ENCODE measurements at regions not wholly inside any gene's neighbourhood (a gene's known extent, or its start where the extent isn't known, plus 50 kb on each side); places are given as distances from the start of the nearest gene placed in this dataset.

DNA sequence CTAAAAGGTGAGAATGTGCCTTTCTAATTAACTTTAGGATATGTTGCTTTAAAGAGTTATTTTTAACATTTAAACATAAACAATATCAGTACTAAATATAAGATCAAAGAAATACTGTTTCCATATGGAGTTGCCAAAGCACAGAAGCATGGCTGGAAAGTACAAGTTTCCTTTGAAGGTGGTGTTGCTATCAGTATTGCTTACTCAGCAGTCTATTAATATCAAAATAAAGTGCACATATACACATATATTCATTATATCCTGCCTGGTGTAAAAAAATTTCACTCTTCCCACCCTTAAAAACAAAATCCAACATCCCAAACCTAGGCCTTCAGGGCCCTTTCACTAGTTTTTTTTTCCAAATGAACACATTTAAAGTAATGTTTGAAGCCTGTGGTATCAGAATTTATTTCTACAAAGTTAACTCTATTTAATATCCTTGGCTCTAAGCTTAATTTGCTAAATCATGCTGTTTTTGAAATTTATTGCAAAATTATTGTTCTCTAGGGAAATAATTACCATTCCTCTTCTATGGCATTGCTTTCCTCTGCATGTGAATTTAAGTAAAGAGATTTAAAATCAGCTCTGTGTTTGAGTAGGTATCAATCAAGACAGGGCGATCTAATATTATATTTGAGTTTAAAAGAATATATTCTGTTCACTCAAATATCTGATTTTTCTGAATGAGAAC lies 192.7 kb upstream of the MEIS1 start:
- DNase-seq (ENCODE audit: insufficient read length, low spot score) (no peak), FAIRE-seq (no peak)
- no peak for TF ChIP-seq POLR2A (IDR thresholded peaks at IDR 0.05; ENCODE audit: low read depth, low read length)

DNA sequence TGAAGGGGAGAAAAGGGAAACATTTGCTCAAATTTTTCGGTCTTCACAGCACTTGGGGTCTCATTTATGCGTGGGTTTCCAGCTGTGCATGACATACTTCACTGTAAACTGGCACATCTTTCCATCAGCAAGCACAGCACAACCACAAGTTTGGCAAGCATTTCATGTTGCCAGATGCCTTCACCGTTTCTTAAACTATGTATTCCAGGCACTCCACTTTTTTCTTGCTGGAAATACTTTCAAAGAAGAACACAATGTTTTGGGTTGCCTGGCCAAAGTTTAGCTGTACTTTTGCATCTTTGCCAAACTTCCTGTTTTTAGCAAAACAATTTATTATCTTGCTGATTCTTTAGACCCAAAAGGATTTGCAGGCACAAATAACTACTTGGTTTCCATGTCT lies 194.6 kb upstream of the MEIS1 start:
- FAIRE-seq: no peak
- TF ChIP-seq POLR2A (IDR thresholded peaks at IDR 0.05; ENCODE audit: low read depth, low read length): no peak
- DNase-seq (ENCODE audit: insufficient read length, low spot score): no peak

DNA sequence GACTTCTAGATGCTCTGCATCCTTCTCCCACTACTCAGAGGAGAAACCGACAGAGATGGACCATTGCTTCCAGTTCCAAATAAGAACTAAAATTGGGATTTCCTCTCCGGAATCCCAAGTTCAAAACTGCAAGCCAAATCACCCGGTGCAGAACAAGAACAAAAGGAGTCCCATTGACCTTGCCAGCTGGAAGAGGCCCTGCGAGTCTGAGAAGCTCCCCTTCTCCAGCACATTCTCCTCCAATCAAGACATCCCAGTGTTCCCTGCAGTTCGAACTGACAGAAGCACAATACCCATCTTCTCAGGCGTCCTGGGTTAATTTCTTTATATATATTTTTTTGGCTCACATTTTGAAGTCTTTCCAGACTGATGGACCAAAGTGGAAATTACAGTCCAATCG lies 195.3 kb upstream of the MEIS1 start:
- no peak for FAIRE-seq
- no peak for DNase-seq (ENCODE audit: insufficient read length, low spot score)
- no peak for TF ChIP-seq POLR2A (IDR thresholded peaks at IDR 0.05; ENCODE audit: low read depth, low read length)

DNA sequence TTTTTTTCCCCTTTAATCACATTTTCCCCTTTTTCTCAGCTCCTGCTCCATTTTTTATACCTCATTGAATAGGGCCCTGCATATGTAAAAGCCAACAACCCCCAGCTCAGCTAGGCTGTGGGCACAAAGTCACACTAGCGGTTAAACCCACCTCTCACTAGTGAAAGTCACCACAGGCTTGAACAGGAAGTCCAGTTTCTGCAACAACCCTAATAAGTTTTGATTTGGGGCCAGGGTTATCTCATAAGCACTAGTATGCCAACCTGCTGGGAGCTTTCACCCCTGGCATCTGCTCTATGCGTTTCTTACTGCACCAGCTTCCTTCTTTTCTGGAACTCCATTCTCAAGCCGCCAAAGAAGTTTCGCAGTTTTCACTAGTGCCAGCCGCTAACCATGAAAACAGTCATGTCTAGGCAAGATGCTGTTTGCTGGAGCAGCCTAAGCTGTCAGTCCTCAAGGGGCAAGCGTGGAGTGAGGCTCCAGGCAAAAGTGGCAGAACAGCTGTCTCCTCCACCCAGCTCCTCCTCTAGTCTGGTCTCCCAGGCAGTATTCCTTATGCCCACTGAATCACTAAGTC lies 197.0 kb upstream of the MEIS1 start:
- TF ChIP-seq POLR2A (IDR thresholded peaks at IDR 0.05; ENCODE audit: low read depth, low read length): no peak
- no peak for FAIRE-seq
- no peak for DNase-seq (ENCODE audit: insufficient read length, low spot score)

DNA sequence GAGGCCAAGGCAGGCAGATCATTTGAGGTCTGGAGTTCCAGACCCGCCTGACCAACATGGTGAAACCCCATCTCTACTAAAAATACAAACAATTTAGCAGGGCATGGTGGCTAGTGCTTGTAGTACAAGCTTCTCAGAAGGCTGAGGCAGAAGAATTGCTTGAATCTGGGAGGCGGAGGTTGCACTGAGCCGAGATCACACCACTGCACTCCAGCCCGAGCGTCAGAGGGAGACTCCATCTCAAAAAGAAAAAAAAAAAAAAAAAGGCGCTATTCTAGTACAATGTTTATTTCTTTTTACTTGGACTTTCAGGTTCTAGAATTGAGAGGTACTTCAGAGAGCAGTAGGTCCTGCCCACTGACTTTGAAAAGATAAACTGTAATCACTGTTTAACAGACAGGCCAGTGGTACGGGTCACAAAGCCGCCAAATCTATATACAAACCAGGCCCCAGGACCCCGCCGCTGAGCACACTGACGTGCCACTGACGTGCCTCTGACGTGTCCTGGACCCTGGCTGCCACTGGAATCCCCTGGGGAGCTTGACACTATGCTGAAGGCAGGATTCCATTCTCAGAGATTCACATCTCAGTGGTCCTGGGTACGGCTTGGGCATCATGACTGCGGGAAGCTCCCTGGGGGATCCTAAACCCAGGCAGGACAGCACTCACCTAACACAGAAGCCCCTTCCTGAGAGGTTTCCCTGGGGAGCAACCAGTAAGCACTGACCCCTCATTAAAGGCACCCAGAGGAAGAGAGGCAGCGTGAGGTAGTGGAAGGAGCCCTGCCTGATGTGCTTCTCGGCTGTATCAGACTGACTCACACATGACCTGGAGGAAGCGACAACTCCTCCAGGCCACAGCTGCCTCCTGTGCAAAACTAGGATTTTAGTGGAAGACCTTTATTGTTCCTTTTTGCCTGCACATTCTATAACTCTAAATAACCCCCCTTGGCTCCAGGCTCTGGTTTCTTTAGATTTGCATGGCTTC lies 197.8 kb upstream of the MEIS1 start:
- DNase-seq (ENCODE audit: insufficient read length, low spot score) (no peak), FAIRE-seq (no peak)
- TF ChIP-seq POLR2A (IDR thresholded peaks at IDR 0.05; ENCODE audit: low read depth, low read length): no peak

DNA sequence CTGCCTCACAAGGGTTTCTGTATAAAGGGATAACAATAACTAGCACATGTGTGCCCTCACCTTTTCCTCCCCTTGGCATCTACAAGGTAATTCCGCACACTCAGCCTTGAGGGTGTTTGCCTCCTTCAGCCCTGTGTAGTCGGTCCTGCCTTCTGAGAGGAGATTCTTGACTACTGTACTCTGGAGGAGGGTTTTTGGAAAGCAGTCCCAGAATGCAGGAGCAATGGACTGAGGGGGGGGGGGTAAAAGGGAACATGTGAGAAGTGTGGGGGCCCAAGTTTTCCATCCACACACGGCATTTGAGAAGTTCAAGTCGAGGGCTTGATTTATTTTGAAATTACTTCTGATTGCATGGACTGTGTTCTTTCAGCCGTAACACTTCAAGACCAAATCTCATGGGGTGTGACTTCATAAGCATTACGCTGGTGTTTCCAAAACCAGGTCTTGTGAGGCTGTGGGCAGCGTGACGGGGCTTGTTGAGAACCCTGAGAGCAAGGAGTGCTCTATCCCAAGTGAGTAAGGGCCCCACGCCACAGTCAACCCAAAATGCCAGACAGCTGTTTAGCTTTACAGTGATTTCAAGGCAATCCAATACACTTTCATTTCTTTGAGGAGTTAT lies 198.7 kb upstream of the MEIS1 start:
- DNase-seq (ENCODE audit: insufficient read length, low spot score): no peak
- no peak for FAIRE-seq
- TF ChIP-seq POLR2A (IDR thresholded peaks at IDR 0.05; ENCODE audit: low read depth, low read length): no peak

DNA sequence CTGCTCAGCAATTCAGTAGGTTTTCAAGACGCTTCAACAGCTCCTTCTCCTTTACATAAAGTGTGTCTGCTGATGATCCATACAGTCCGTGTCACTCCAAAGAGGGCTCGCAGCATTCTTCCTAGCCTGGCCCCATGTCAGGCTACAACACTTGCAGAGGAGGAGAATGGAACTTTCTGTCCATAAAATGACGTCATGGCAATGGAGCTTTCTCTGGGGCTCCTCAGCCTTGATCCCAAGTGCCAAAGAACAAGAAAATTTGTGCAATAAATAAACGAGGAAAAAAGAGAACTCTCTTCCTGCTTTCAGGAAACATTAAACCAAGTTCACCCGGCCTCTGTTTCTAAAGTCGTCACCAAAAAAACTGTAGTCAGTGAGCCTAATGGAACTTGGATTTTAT lies 199.5 kb upstream of the MEIS1 start:
- no peak for TF ChIP-seq POLR2A (IDR thresholded peaks at IDR 0.05; ENCODE audit: low read depth, low read length)
- FAIRE-seq (no peak), DNase-seq (ENCODE audit: insufficient read length, low spot score) (no peak)

DNA sequence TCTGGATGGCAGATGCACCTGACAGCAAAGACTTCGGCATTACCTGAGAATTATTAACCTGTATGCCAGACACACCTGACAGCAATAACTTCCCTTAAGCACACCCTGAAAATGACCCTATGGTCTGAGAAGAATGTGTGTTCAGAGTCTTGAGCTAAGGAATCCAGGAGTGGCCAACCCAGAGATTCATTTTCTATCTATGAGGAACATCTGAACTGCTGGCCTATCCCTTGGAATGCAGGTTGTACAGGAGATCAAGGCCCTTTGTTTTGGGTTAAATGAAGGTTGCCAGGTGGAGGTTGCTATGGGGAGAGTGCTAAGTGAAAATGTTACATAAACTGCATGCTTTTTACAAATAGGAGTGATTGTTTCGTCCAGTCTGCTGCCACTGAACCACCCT lies 200.9 kb upstream of the MEIS1 start:
- DNase-seq (ENCODE audit: insufficient read length, low spot score) (no peak), FAIRE-seq (no peak)
- TF ChIP-seq POLR2A (IDR thresholded peaks at IDR 0.05; ENCODE audit: low read depth, low read length): no peak

DNA sequence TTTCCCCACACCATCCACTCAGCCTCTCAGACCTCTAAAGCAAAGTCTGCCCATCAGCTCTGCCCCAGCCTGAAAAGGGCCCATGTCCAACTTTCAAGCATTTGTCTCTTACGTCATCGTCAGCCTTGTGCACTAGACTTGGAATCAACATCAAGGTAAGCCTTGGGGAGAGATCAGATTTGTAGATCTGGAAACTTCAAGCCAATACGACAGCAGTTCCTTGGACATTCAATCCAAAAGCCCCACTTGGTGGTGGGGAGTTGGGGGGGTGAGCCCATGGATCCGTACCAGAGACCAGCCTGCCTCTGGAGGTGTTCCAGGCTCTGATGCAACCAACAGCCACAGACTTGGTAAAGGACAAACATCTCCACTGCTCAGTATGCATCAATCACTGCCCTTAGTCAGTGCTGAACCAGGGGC lies 206.8 kb upstream of the MEIS1 start:
- no peak for TF ChIP-seq POLR2A (IDR thresholded peaks at IDR 0.05; ENCODE audit: low read depth, low read length)
- FAIRE-seq (no peak), DNase-seq (ENCODE audit: insufficient read length, low spot score) (no peak)

DNA sequence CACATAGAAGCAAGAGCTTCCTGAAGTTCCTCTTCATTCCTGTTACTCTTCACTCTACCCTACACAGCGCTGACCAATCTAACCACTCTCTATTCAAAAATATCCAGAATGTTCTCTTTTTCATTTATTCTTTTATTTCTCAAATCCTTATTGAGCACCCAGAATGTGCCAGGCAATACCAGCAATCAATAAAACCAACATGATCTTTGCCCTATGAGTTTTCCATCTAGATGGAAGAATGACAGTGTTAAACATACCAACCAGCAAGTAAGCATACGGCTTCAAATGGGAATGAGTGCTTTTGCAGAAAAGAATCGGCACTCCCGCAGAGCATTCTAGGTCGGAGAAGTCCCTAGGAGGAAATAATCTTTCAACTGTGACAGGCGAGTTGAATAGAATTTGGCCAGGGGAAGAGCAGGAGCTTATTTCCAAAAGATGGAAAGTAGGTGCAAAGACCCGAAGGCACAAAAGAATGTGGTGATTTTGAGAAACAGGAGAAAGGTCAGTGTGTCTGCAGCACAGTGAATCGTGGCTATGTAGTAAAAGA lies 217.8 kb upstream of the MEIS1 start:
- no peak for FAIRE-seq
- no peak for TF ChIP-seq POLR2A (IDR thresholded peaks at IDR 0.05; ENCODE audit: low read depth, low read length)

DNA sequence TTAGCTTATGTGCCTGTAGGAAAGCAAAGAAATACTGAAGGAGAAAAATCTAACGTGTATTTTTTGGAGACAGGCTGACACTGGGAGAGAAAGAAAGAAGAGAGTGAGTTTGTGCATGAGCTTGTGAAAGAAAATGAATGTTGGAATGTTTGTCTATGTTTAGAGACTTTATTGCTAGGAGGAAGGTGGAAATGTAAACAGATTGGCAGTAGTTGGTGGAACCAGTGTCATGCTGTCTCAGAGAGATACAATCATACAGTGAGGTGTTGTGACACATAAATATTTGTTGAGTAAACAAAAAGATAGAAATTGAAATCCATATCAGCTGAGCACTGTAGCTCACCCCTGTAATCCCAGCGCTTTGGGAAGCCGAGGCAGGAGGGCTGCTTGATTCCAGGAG lies 222.2 kb upstream of the MEIS1 start:
- no peak for DNase-seq (ENCODE audit: insufficient read length, low spot score)
- no peak for FAIRE-seq
- no peak for TF ChIP-seq POLR2A (IDR thresholded peaks at IDR 0.05; ENCODE audit: low read depth, low read length)

More for the DNA sequence above, 217.8 kb upstream of the MEIS1 start:
- no peak for DNase-seq (ENCODE audit: insufficient read length, low spot score)

DNA sequence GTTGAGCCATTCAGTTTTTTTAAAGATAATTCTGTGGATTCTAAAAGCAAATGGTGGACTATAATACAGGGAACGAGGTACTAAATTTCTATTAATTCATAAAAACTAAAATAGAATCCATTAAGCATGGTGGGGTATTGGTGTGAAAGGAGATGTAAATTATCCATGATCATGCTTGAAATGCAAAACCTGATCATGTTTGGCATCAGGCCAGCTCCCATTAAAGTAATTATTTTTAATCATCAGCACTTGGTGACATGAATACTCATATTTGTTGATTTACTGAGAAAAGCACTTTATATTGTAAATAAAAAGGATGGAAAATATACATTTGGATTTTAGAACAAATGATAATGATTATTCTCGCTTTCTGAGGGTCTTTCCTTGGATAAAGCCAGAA lies 232.3 kb upstream of the MEIS1 start:
- FAIRE-seq (no peak), DNase-seq (ENCODE audit: insufficient read length, low spot score) (no peak)
- no peak for TF ChIP-seq POLR2A (IDR thresholded peaks at IDR 0.05; ENCODE audit: low read depth, low read length)

DNA sequence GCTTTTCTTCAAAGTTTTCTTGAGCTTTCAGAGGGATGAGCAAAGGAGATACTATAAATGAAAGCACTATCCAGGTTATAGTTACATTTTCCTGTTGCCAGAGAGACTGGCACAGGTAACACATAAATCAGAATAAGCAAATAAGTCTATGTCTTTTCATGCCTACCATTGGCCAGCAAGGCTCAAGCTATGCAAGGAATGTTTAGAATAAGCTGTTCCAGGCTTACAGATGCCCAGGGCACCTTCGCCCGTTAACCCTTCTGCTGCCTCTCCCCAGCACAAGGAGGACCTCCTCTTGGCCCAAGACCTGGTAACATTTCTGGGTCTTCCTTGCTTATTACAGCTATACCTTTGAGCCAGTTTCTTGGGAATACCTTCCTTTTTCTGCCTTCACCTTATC lies 233.7 kb upstream of the MEIS1 start:
- no peak for TF ChIP-seq POLR2A (IDR thresholded peaks at IDR 0.05; ENCODE audit: low read depth, low read length)
- FAIRE-seq (no peak), DNase-seq (ENCODE audit: insufficient read length, low spot score) (no peak)

DNA sequence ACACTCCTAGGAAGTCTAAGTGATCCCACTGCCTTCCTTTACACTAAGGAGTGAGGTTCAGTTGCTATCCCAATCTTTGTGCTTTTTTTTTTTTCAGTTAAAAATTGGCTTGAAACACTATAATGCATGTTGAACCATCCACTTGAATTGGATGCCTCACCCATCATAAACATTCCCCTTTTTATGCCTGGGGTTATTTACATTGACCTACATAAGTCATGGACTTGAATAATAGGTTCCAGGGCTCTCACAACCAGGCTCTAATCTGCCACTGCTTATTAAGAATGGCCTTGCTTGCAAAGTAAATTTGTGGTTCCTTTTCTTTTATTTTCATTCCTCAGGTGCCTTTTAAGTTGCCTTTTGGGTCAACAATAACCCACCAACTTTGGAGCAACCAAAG lies 236.1 kb upstream of the MEIS1 start:
- no peak for TF ChIP-seq POLR2A (IDR thresholded peaks at IDR 0.05; ENCODE audit: low read depth, low read length)
- DNase-seq (ENCODE audit: insufficient read length, low spot score) (no peak), FAIRE-seq (no peak)
